ENCODE measurements at regions not wholly inside any gene's neighbourhood (a gene's known extent, or its start where the extent isn't known, plus 50 kb on each side); places are given as distances from the start of the nearest gene placed in this dataset.
A peak's percentile ranks its signal among the peaks of the same experiment; 100 is the strongest.

DNA sequence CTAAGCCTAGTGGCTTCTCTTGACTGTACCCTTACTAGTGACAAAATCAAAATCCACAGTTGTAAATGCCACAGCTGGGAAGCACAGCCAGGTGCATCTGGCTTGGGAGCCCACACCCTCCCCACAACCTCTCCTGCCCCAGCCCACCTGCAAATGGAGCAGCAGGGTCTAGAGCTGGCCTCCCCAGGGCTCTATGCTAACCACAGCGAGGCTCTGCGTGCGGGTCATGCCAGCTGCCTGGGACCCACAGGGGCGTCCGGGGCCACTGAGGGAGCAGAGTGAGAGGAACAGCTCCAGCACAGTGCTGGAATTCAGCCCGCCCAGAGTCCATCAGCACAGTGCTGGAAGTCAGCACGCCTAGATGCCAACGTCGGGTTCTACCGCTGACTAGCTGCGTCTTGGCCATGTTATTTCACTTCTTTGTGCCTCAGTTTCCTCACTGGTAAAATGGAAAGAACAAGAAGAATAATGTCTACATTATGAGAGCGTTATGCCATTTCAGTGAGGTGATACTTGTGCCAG is 109.1 kb upstream of the ID2 start:
- Mint-ChIP-seq H3K4me1 (peaks cover 51% of the 10 kb centered on the region), H3K27me3 (peaks cover 63% of the 10 kb centered on the region), H3K4me3 (no peak overlapping the region), H3K36me3 (ENCODE audit: low read depth) (no peaks in the 10 kb centered on the region), H3K27ac (no peak overlapping the region), H3K9me3 (peaks cover 2% of the 10 kb centered on the region)
- ChIA-PET CTCF (no interaction called here), POLR2A (no interaction called here)
- ATAC-seq (ENCODE audit: low read depth), result no peak
- TF ChIP-seq, protein P1, sequence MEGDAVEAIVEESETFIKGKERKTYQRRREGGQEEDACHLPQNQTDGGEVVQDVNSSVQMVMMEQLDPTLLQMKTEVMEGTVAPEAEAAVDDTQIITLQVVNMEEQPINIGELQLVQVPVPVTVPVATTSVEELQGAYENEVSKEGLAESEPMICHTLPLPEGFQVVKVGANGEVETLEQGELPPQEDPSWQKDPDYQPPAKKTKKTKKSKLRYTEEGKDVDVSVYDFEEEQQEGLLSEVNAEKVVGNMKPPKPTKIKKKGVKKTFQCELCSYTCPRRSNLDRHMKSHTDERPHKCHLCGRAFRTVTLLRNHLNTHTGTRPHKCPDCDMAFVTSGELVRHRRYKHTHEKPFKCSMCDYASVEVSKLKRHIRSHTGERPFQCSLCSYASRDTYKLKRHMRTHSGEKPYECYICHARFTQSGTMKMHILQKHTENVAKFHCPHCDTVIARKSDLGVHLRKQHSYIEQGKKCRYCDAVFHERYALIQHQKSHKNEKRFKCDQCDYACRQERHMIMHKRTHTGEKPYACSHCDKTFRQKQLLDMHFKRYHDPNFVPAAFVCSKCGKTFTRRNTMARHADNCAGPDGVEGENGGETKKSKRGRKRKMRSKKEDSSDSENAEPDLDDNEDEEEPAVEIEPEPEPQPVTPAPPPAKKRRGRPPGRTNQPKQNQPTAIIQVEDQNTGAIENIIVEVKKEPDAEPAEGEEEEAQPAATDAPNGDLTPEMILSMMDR (IDR thresholded peaks at IDR 0.05), result no peak
- no peak for DNase-seq
- intact Hi-C loops (cut with micrococcal nuclease), result no loop called here

DNA sequence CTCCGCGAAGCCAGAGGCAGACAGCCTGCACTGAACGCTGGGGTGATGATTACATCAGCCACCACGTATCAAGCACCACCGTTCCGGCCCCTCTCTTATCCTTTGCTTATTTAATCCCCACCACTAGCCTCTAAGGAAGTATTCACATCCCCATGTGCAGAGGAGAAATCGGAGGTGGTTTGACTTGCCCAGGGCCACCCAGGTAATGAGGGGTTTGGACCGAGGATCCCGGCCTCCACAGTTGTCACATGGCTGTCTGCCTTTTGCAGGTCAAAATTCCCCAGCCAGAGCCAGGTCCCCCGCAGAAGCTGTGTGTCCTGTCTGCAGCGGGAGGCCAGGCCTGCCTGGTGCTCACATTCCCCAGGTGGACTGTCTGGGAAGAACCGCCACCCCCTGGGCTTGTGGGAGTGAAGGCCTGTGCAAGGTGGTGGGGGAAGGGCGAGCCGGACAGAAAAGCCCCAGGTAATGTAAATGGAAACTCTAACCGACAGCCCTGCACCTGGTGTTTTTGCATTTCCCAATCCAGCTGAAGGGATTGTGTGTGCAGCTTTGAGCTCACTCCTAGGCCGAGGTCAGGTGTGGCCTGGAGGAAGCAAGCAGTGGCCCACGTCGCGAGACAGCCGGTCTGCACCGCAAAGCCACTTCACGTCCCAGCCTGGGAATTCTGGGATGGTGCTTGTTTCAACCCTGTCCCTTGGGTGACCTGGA is 108.5 kb upstream of the ID2 start:
- H3K4me3 Mint-ChIP-seq, result no peak overlapping the region
- POLR2A ChIA-PET, result no interaction called here
- DNase-seq, result no peak
- peaks cover 58% of the 10 kb centered on the region for H3K27me3 Mint-ChIP-seq
- peaks cover 57% of the 10 kb centered on the region for H3K4me1 Mint-ChIP-seq
- no peak overlapping the region for H3K27ac Mint-ChIP-seq
- TF ChIP-seq, protein P1 (IDR thresholded peaks at IDR 0.05), result no peak
- H3K36me3 Mint-ChIP-seq (ENCODE audit: low read depth), result no peaks in the 10 kb centered on the region
- peaks cover 2% of the 10 kb centered on the region for H3K9me3 Mint-ChIP-seq
- ATAC-seq (ENCODE audit: low read depth), result no peak
- CTCF ChIA-PET, result no interaction called here
- intact Hi-C loops (cut with micrococcal nuclease), result no loop called here

DNA sequence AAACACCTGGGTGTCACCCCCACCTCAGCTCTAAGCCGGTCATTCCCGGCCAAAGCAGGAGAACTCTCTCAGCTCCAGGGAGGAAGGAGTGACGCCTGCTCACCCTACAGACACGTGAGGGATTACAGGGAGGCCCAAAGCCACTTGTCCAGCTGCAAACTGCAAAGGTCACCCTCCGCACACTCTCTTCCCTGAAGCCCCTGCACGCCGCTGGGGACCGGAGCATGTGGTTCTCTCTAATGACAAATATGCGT is 108.0 kb upstream of the ID2 start:
- H3K27me3 Mint-ChIP-seq, result peaks cover 55% of the 10 kb centered on the region
- DNase-seq, result no peak
- H3K36me3 Mint-ChIP-seq (ENCODE audit: low read depth), result no peaks in the 10 kb centered on the region
- CTCF ChIA-PET, result no interaction called here
- intact Hi-C loops (cut with micrococcal nuclease), result loop anchor here (2.0 kb wide), 1 partner anchor 29 kb away; no protein-coding TSS in a partner anchor
- POLR2A ChIA-PET, result interaction anchor here (1.1 to 1.4 kb wide), 2 partner anchors 9 to 21 kb away, joined by 3 to 7 read pairs; no protein-coding TSS in a partner anchor
- peak overlapping the region; percentile 63 for H3K4me3 Mint-ChIP-seq
- TF ChIP-seq, protein P1 (IDR thresholded peaks at IDR 0.05), result no peak
- H3K27ac Mint-ChIP-seq, result no peak overlapping the region
- no peak for ATAC-seq (ENCODE audit: low read depth)
- peaks cover 2% of the 10 kb centered on the region for H3K9me3 Mint-ChIP-seq
- H3K4me1 Mint-ChIP-seq, result peaks cover 62% of the 10 kb centered on the region

DNA sequence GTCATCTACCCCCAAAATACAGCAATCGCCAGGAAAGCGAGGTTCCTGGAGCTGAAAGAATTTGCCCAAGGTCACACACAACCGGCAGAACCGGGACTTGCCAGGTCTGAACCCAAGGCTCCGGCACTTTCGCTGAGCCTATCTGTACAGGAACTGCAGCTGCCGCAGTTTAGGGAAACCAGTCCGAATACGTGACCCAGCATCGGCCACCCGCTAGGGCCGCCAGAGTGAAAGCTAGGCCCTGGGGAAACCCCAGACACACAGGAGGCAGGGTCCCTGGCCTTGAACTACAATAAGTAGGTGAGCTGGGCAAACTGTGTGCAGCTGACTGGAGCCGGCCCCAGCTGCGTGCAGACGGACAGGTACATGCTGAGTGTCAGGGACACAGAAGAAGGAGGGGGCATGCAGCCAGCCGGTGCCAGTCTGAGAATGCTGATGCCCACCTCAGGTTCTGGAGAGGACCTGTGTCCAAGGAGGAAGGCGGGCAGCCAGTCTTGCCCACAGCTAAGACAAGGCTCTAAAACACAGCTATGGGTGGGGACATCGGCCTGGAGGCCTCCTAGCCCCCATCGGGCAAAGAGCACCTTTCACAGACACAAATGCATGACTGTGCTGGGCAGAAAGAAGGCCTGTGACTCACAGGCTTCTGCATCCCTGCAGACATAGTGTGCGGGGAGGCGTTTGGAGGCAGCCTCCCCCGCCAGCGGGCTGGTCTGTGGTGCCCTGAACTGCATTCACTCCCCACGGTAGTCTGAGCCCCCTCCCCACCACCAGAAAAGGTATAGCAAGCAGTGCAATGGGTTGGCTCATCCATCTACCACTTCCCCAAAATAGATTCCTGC is 107.4 kb upstream of the ID2 start:
- CTCF ChIA-PET, result no interaction called here
- H3K27me3 Mint-ChIP-seq, result peaks cover 49% of the 10 kb centered on the region

More for the DNA sequence above, 107.4 kb upstream of the ID2 start:
- peak; percentile 21 for ATAC-seq (ENCODE audit: low read depth)
- intact Hi-C loops (cut with micrococcal nuclease), result loop anchor here (2.0 kb wide), 1 partner anchor 30 kb away; no protein-coding TSS in a partner anchor
- TF ChIP-seq, protein P1 (IDR thresholded peaks at IDR 0.05), result no peak
- Mint-ChIP-seq H3K4me1 (peaks cover 67% of the 10 kb centered on the region), H3K9me3 (peaks cover 2% of the 10 kb centered on the region), H3K4me3 (peak overlapping the region; percentile 63), H3K27ac (peak overlapping the region; percentile 24), H3K36me3 (ENCODE audit: low read depth) (no peaks in the 10 kb centered on the region)
- POLR2A ChIA-PET, result interaction anchor here (1.1 to 1.9 kb wide), 3 partner anchors 9 to 30 kb away, joined by 3 to 11 read pairs (median 7); no protein-coding TSS in a partner anchor
- no peak for DNase-seq

All from activated B cell treated with CpG ODN at 0.5 μM for 24 hours (primary cell).